ENCODE measurements at regions not wholly inside any gene's neighbourhood (a gene's known extent, or its start where the extent isn't known, plus 50 kb on each side); places are given as distances from the start of the nearest gene placed in this dataset.
"Not testable (repeated sequence)": the region's sequence is repeated elsewhere in the genome, so short reads cannot be mapped to it uniquely, and the experiment has no call there.

DNA sequence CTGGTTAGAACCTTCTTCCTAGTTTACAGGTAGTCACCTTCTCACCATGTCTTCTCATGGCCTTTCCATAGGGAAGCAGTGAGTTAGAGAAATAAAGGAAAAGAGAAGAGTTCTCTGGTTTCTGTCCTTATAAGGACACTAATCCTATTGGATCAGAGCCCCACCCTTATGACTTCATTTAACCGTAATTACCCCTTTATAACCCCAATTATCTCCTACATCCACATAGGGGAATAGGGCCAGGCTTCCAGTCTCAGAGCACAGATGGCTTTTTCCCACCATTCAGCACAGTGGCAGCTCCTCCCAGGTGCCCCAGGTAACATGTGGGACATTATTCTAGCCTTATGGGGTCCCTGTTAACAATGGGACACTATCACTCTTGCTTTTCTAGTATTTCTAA lies 602.9 kb downstream of the RPIA start:
- not testable (repeated sequence) for TF ChIP-seq POLR2A, CTCF (IDR thresholded peaks at IDR 0.05)
